ENCODE measurements at regions not wholly inside any gene's neighbourhood (a gene's known extent, or its start where the extent isn't known, plus 50 kb on each side); places are given as distances from the start of the nearest gene placed in this dataset.

- FAIRE-seq: no peak
- Histone ChIP-seq H4K91ac (replicated peaks; ENCODE audit: insufficient read length, low read length) (no peak overlapping the region), H3K23me2 (ENCODE audit: low read depth, low read length) (no peaks in the 10 kb centered on the region), H2AK5ac (ENCODE audit: low read depth, low read length) (no peak overlapping the region), H2BK20ac (ENCODE audit: low read length) (no peak overlapping the region), H3K4me2 (ENCODE audit: insufficient read depth in 1 of 2, low read depth in 2 of 2, low read length in 2 of 2) (no peak overlapping the region), H2AFZ (ENCODE audit: low read length) (no peak overlapping the region), H3K4ac (replicated peaks; ENCODE audit: insufficient read length, low read depth, low read length) (no peak overlapping the region), H4K8ac (ENCODE audit: extremely low read depth, insufficient read depth, low read length) (no peak overlapping the region), H3K27ac (ENCODE audit: low read depth, low read length) (no peak overlapping the region), H3K9me3 (ENCODE audit: insufficient read depth in 2 of 2, low read depth in 1 of 2, low read length in 1 of 2) (no peaks in the 10 kb centered on the region), H3K79me2 (ENCODE audit: control insufficient read depth in 1 of 2, insufficient read depth in 2 of 2, low read length in 2 of 2) (no peaks in the 10 kb centered on the region), H3K18ac (ENCODE audit: extremely low read depth, low read length) (no peak overlapping the region), H3K56ac (replicated peaks; ENCODE audit: insufficient read length, low read depth, low read length) (no peak overlapping the region), H2BK120ac (replicated peaks; ENCODE audit: low read depth, low read length) (no peak overlapping the region), H2BK15ac (ENCODE audit: low read length) (no peak overlapping the region), H2BK12ac (ENCODE audit: low read depth, low read length) (no peak overlapping the region), H3K14ac (ENCODE audit: insufficient read length) (no peak overlapping the region), H3K23ac (ENCODE audit: insufficient read length) (no peak overlapping the region), H2BK5ac (ENCODE audit: low read depth, low read length) (no peak overlapping the region), H3K4me1 (replicated peaks in 1 of 4; ENCODE audit: control insufficient read depth in 3 of 4, insufficient read depth in 4 of 4, low read length in 3 of 4) (no peaks in the 10 kb centered on the region), H4K20me1 (replicated peaks in 1 of 2; ENCODE audit: control insufficient read depth in 1 of 2, insufficient read depth in 2 of 2, low read length in 2 of 2) (no peaks in the 10 kb centered on the region), H3K4me3 (ENCODE audit: extremely low read depth in 1 of 4, insufficient read depth in 2 of 4, low read depth in 3 of 4, low read length in 4 of 4) (no peak overlapping the region), H3K79me1 (ENCODE audit: low read depth, low read length) (no peaks in the 10 kb centered on the region), H3K9ac (replicated peaks in 1 of 4; ENCODE audit: extremely low read depth in 1 of 4, low read depth in 3 of 4, low read length in 3 of 4) (no peak overlapping the region), H3K27me3 (replicated peaks in 1 of 4; ENCODE audit: control insufficient read depth in 3 of 4, extremely low read depth in 1 of 4, insufficient read depth in 3 of 4, low read length in 3 of 4) (no peaks in the 10 kb centered on the region), H3K36me3 (ENCODE audit: control insufficient read depth in 2 of 4, insufficient read depth in 4 of 4, low read length in 3 of 4) (no peaks in the 10 kb centered on the region), H4K5ac (ENCODE audit: insufficient read length, low read depth, low read length) (no peak overlapping the region)
- no peak for DNase-seq (ENCODE audit: low read depth in 1 of 2, low spot score in 2 of 2)
- POLR2A ChIA-PET (ENCODE audit: partially characterized antibody): no interaction called here
- 92% methylated on average over 2 of the region's 2 CpGs; no CpG with 5 or more reads in 1 of the 2 experiments for WGBS, 2 experiments (ENCODE audit: extremely low coverage in 1 of 2, insufficient coverage in 1 of 2, insufficient read length in 1 of 2, insufficient replicate concordance in 2 of 2, low coverage in 1 of 2, low lambda C conversion rate in 2 of 2, missing lambda C conversion rate in 1 of 2)
- CTCF ChIA-PET (ENCODE audit: partially characterized antibody): interaction anchor here (0.7 kb wide), 1 partner anchor 395 kb away, joined by 3 read pairs; no protein-coding TSS in a partner anchor
- TF ChIP-seq RFX5 (IDR thresholded peaks at IDR 0.05; ENCODE audit: borderline replicate concordance, low read depth, low read length) (no peak), BRCA1 (IDR thresholded peaks at IDR 0.05; ENCODE audit: low read depth, low read length) (no peak), PHF8 (conservative IDR thresholded peaks at IDR 0.05; ENCODE audit: low read depth, low read length) (no peak), CBX5 (IDR thresholded peaks at IDR 0.05; ENCODE audit: low read depth, low read length) (no peak), FOSL1 (IDR thresholded peaks at IDR 0.05; ENCODE audit: insufficient read depth, low read depth, low read length) (no peak), SRF (IDR thresholded peaks at IDR 0.05; ENCODE audit: low read depth, low read length) (no peak), EZH2 (IDR thresholded peaks at IDR 0.05; ENCODE audit: low read depth, low read length, severe bottlenecking) (no peak), BACH1 (IDR thresholded peaks at IDR 0.05; ENCODE audit: low read length) (no peak), CBX8 (IDR thresholded peaks at IDR 0.05; ENCODE audit: borderline replicate concordance, low read depth, low read length) (no peak), KDM1A (IDR thresholded peaks at IDR 0.05; ENCODE audit: borderline replicate concordance, low read length) (no peak), RXRA (IDR thresholded peaks at IDR 0.05; ENCODE audit: insufficient read depth, low read depth, low read length) (no peak)
Measured at GRCh38 chr10:118882741-118883140, 128.0 kb upstream of the CACUL1 start.

Data from H1 (cell line).